ENCODE measurements at regions not wholly inside any gene's neighbourhood (a gene's known extent, or its start where the extent isn't known, plus 50 kb on each side); places are given as distances from the start of the nearest gene placed in this dataset.

DNA sequence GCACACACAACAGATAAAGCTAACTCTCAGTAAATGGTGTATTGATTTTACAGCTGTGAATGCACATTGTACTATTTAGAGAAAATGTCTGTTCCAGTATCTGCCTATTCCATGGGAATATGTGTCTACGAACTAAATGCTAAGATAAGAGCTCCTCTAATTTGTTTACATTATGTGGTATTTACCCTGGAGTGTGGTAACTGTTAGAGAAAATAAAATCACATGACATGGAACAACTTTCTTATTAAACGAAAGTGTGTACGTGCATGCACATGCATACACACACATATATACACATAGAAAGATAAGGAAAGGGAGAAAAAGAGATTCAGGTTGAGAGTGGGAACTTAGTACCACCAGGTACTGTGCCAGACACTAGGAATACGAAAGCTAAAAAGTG, 1151.7 kb upstream of the TENM4 start:
- TF ChIP-seq, protein P1, sequence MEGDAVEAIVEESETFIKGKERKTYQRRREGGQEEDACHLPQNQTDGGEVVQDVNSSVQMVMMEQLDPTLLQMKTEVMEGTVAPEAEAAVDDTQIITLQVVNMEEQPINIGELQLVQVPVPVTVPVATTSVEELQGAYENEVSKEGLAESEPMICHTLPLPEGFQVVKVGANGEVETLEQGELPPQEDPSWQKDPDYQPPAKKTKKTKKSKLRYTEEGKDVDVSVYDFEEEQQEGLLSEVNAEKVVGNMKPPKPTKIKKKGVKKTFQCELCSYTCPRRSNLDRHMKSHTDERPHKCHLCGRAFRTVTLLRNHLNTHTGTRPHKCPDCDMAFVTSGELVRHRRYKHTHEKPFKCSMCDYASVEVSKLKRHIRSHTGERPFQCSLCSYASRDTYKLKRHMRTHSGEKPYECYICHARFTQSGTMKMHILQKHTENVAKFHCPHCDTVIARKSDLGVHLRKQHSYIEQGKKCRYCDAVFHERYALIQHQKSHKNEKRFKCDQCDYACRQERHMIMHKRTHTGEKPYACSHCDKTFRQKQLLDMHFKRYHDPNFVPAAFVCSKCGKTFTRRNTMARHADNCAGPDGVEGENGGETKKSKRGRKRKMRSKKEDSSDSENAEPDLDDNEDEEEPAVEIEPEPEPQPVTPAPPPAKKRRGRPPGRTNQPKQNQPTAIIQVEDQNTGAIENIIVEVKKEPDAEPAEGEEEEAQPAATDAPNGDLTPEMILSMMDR (IDR thresholded peaks at IDR 0.05), result no peak
- no peak for TF ChIP-seq POLR2A (IDR thresholded peaks at IDR 0.05)
- H3K27me3 ChIP-seq, result no peaks in the 10 kb centered on the region
- no peak overlapping the region for H3K27ac ChIP-seq
- DNase-seq, result no peak
- H3K4me1 ChIP-seq, result peaks cover 0 to 9% (median 0%) of the 10 kb centered on the region in 4 donors
- H3K36me3 ChIP-seq, result no peaks in the 10 kb centered on the region
- no peak overlapping the region for H3K4me3 ChIP-seq
- H3K9me3 ChIP-seq, result no peaks in the 10 kb centered on the region

DNA sequence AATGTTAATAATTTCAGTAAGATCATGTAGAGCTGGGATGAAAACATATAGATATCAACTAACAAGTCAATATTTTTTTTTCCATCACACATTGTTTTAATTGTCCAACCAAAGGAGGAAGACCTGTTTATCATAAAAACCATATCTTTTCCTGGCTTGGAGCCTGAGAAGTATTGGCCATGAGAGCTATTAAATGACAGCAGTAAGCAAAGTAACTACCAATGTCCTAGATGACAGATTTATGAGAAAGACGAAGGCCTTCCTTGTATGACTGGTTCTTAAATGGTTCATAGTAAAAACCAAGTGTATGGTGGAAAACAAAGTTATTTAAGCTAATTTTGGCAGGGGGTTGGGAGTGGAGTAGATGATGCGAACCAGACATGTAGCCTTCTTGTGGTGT, 1147.1 kb upstream of the TENM4 start:
- H3K27ac ChIP-seq, result no peak overlapping the region
- no peaks in the 10 kb centered on the region for H3K27me3 ChIP-seq
- no peak overlapping the region for H3K4me3 ChIP-seq
- TF ChIP-seq POLR2A (IDR thresholded peaks at IDR 0.05), result no peak
- TF ChIP-seq, protein P1 (IDR thresholded peaks at IDR 0.05), result no peak
- DNase-seq, result no peak
- no peaks in the 10 kb centered on the region for H3K4me1 ChIP-seq
- no peaks in the 10 kb centered on the region for H3K36me3 ChIP-seq
- H3K9me3 ChIP-seq, result no peaks in the 10 kb centered on the region

DNA sequence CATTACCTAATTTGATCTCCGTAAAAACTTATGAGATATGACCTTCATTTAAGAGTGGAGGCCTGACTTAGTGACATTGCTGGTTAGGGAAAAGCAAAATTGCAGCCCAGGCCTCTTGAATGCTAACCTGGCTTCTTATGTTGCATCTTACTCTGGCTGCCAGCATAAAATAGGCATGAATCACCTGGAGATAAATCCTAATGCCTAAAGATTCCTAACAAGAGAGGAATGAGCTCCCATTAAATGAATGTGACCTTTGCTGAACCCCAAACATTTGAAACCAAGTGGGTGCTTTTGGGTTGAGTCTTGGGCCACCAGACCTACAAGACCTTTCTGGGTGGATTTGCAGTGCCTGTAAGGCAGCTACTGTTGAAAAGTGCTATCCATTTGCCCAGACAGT, 1145.6 kb upstream of the TENM4 start:
- H3K36me3 ChIP-seq, result no peaks in the 10 kb centered on the region
- no peak for DNase-seq
- H3K4me3 ChIP-seq, result no peak overlapping the region
- H3K27ac ChIP-seq, result no peak overlapping the region
- H3K27me3 ChIP-seq, result no peaks in the 10 kb centered on the region
- no peaks in the 10 kb centered on the region for H3K9me3 ChIP-seq
- no peak for TF ChIP-seq POLR2A (IDR thresholded peaks at IDR 0.05)
- TF ChIP-seq, protein P1 (IDR thresholded peaks at IDR 0.05), result no peak
- no peaks in the 10 kb centered on the region for H3K4me1 ChIP-seq

DNA sequence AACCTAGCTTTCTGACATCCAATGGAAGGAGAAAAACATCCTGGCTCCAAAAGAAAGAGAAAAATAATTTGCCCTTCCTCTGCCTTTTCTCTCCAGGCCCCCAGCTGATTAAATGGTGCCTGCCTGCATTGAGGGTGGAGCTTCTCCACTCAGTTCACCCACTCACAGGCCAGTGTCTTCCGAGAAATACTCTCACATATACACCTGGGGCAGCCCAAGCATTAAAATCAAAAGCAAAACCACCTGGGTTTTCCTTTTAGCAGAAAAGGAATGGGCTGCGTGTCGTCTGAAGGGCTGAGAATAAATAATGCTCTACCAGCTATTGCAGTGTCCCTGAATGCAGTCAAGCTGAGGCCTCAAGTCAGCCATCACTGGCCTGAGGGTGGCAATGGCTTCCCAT, 1143.8 kb upstream of the TENM4 start:
- no peaks in the 10 kb centered on the region for H3K9me3 ChIP-seq
- no peaks in the 10 kb centered on the region for H3K4me1 ChIP-seq
- DNase-seq, result no peak
- no peaks in the 10 kb centered on the region for H3K36me3 ChIP-seq
- TF ChIP-seq POLR2A (IDR thresholded peaks at IDR 0.05), result no peak
- TF ChIP-seq, protein P1 (IDR thresholded peaks at IDR 0.05), result no peak
- no peak overlapping the region for H3K27ac ChIP-seq
- H3K27me3 ChIP-seq, result no peaks in the 10 kb centered on the region
- H3K4me3 ChIP-seq, result no peak overlapping the region

DNA sequence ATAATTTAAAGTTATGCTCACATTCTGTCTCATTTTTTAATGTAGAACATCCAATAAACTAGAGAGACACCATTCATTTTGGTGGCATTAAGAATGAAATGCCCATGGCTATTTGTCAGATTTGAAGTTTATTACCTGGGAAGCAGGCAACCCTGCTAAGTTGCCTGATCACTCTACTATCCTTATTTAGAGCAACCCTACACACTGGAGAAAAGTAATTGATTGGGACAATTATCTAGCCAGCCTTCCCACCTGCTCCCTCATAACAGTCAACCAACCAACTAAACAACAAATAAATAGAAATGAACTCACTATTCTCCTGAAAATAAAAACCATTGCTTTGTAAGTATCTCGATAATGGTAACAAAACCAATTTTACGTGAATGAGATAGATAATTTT, 1129.0 kb upstream of the TENM4 start:
- H3K4me3 ChIP-seq, result no peak overlapping the region
- no peak overlapping the region for H3K27ac ChIP-seq
- H3K36me3 ChIP-seq, result no peaks in the 10 kb centered on the region
- DNase-seq, result no peak
- no peaks in the 10 kb centered on the region for H3K4me1 ChIP-seq
- TF ChIP-seq POLR2A (IDR thresholded peaks at IDR 0.05), result no peak
- H3K27me3 ChIP-seq, result no peaks in the 10 kb centered on the region
- peaks cover 0 to 6% (median 0%) of the 10 kb centered on the region in 4 donors for H3K9me3 ChIP-seq

DNA sequence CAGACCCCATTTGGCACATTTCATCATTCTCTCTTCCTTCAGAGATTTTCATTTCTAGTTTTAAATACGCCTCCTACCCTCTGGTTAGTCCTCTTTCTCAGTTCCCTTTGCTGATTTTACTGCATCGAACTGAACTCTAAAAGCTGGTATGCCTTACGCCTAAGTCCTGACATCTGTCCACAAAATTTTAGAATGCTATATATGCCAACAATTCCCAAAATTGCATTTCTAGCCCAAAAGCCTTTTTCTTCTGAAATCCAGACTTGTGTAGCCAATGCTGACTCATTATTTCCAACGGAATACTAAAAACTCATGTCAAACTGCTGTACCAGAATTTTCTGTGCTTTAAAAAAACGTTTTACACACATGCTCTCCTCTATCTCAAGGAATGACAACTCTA, 1124.4 kb upstream of the TENM4 start:
- TF ChIP-seq POLR2A (IDR thresholded peaks at IDR 0.05), result no peak
- TF ChIP-seq, protein P1 (IDR thresholded peaks at IDR 0.05), result no peak
- Histone ChIP-seq H3K27me3 (no peaks in the 10 kb centered on the region), H3K36me3 (no peaks in the 10 kb centered on the region)

More for the DNA sequence above, 1124.4 kb upstream of the TENM4 start:
- Histone ChIP-seq H3K4me3 (no peak overlapping the region), H3K4me1 (no peaks in the 10 kb centered on the region), H3K9me3 (no peaks in the 10 kb centered on the region), H3K27ac (no peak overlapping the region)
- DNase-seq, result no peak

Data from Peyer's patch (tissue), 4 donors.